Neural progenitor cell (in vitro differentiated cells): ENCODE measurements at regions not wholly inside any gene's neighbourhood (a gene's known extent, or its start where the extent isn't known, plus 50 kb on each side); places are given as distances from the start of the nearest gene placed in this dataset.

Experiments
- DNase-seq: peaks from one replicate; pipeline ENCODE4 v3.0.0-alpha.2; 2016; ENCODE audit warnings: low spot score
- H2AFZ ChIP-seq: fragments of 200-600 bp; sonication (generic); replicated peaks from 2 replicates; pipeline ENCODE4 v1.6.1; 2016; ENCODE audit warnings: antibody characterized with exemption
- H3F3A ChIP-seq: fragments of 200-600 bp; sonication (generic); 2 replicates; pipeline ENCODE4 v1.6.1; 2016; ENCODE audit warnings: antibody characterized with exemption, low read depth
- H3K27ac ChIP-seq: fragments of 200-600 bp; sonication (generic); 2 replicates; pipeline ENCODE4 v1.5.1; 2016; ENCODE audit warnings: mild to moderate bottlenecking
- H3K27me3 ChIP-seq: fragments of 200-600 bp; sonication (generic); 2 replicates; pipeline ENCODE4 v1.6.1; 2016; ENCODE audit warnings: mild to moderate bottlenecking, moderate library complexity
- H3K36me3 ChIP-seq: fragments of 200-600 bp; sonication (generic); 2 replicates; pipeline ENCODE4 v1.5.1; 2016
- H3K4me1 ChIP-seq: fragments of 200-600 bp; sonication (generic); 2 replicates; pipeline ENCODE4 v1.6.1; 2016; ENCODE audit warnings: mixed run types
- H3K4me2 ChIP-seq: fragments of 200-600 bp; sonication (generic); 2 replicates; pipeline ENCODE4 v1.6.1; 2016
- H3K4me3 ChIP-seq: fragments of 200-600 bp; sonication (generic); 2 replicates; pipeline ENCODE4 v1.5.1; 2016
- H3K79me2 ChIP-seq: fragments of 200-600 bp; sonication (generic); 2 replicates; pipeline ENCODE4 v1.6.1; 2016; ENCODE audit warnings: low read depth
- H3K9ac ChIP-seq: fragments of 200-600 bp; sonication (generic); 2 replicates; pipeline ENCODE4 v1.6.1; 2016
- H3K9me3 ChIP-seq: fragments of 200-600 bp; sonication (generic); 2 replicates; pipeline ENCODE4 v1.5.1; 2016; ENCODE audit warnings: low read depth
- H4K20me1 ChIP-seq: fragments of 200-600 bp; sonication (generic); 2 replicates; pipeline ENCODE4 v1.6.1; 2016; ENCODE audit warnings: low read depth
- H3K27ac Mint-ChIP-seq: 3 replicates; pipeline ENCODE4 v1.8.0; 2021; ENCODE audit warnings: mixed read lengths
- H3K27me3 Mint-ChIP-seq: 2 replicates; pipeline ENCODE4 v1.8.0; 2022; ENCODE audit warnings: low read depth, mild to moderate bottlenecking, inconsistent platforms, moderate library complexity, mixed read lengths; ENCODE audit not compliant: insufficient read depth
- H3K36me3 Mint-ChIP-seq: 3 replicates; pipeline ENCODE4 v1.8.0; 2021; ENCODE audit warnings: mixed read lengths
- H3K4me1 Mint-ChIP-seq: 3 replicates; pipeline ENCODE4 v1.8.0; 2021; ENCODE audit warnings: mixed read lengths
- H3K4me3 Mint-ChIP-seq: 3 replicates; pipeline ENCODE4 v1.8.0; 2021; ENCODE audit warnings: mild to moderate bottlenecking, moderate library complexity, mixed read lengths
- H3K9me3 Mint-ChIP-seq: 3 replicates; pipeline ENCODE4 v1.8.0; 2020; ENCODE audit warnings: mixed read lengths
- EZH2 ChIP-seq: fragments of 200-600 bp; sonication (generic); IDR thresholded peaks from 2 replicates; pipeline ENCODE4 v1.6.1; 2017; ENCODE audit warnings: antibody characterized with exemption, mild to moderate bottlenecking, moderate library complexity
- EZH2phosphoT487 ChIP-seq: fragments of 200-600 bp; sonication (generic); IDR thresholded peaks from 2 replicates; pipeline ENCODE4 v1.6.1; 2017; ENCODE audit warnings: antibody characterized with exemption
- TF ChIP-seq, protein P1 (sequence below): fragments of 200-600 bp; sonication (generic); IDR thresholded peaks from 2 replicates; pipeline ENCODE4 v1.5.1; 2017; ENCODE audit warnings: antibody characterized with exemption, mild to moderate bottlenecking

DNA sequence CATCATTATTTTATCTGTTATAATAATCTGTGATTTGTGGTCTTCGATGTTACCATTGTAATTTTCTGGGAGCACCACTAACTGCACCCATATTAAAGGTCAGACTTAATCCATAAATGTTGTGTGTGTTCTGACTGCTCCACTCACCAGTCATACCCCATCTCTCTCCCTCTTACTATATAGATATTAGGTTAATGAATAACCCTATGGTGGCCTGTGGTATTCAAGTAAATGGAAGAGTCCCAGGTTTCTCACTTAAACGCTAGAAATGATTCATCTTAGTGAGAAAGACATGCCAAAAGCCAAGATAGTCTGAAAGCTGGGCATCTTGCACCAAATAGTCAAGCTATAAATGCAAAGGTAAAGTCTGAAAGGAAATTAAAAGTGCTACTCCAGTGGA is 1358.5 kb downstream of the ROBO2 start:
- Histone ChIP-seq H3K4me3 (no peak overlapping the region), H3K27ac (no peak overlapping the region), H4K20me1 (no peaks in the 10 kb centered on the region), H3K9ac (no peak overlapping the region), H3K79me2 (no peaks in the 10 kb centered on the region), H3K27me3 (no peaks in the 10 kb centered on the region), H2AFZ (no peak overlapping the region), H3K4me2 (no peak overlapping the region), H3K9me3 (no peaks in the 10 kb centered on the region), H3K36me3 (no peaks in the 10 kb centered on the region), H3K4me1 (no peaks in the 10 kb centered on the region), H3F3A (no peaks in the 10 kb centered on the region)
- no peak for DNase-seq
- TF ChIP-seq EZH2 (no peak), EZH2phosphoT487 (no peak)
- TF ChIP-seq, protein P1, sequence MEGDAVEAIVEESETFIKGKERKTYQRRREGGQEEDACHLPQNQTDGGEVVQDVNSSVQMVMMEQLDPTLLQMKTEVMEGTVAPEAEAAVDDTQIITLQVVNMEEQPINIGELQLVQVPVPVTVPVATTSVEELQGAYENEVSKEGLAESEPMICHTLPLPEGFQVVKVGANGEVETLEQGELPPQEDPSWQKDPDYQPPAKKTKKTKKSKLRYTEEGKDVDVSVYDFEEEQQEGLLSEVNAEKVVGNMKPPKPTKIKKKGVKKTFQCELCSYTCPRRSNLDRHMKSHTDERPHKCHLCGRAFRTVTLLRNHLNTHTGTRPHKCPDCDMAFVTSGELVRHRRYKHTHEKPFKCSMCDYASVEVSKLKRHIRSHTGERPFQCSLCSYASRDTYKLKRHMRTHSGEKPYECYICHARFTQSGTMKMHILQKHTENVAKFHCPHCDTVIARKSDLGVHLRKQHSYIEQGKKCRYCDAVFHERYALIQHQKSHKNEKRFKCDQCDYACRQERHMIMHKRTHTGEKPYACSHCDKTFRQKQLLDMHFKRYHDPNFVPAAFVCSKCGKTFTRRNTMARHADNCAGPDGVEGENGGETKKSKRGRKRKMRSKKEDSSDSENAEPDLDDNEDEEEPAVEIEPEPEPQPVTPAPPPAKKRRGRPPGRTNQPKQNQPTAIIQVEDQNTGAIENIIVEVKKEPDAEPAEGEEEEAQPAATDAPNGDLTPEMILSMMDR = no peak
- Mint-ChIP-seq H3K4me1 (no peaks in the 10 kb centered on the region), H3K27me3 (no peaks in the 10 kb centered on the region), H3K27ac (no peak overlapping the region), H3K9me3 (no peaks in the 10 kb centered on the region), H3K36me3 (no peaks in the 10 kb centered on the region), H3K4me3 (no peak overlapping the region)

DNA sequence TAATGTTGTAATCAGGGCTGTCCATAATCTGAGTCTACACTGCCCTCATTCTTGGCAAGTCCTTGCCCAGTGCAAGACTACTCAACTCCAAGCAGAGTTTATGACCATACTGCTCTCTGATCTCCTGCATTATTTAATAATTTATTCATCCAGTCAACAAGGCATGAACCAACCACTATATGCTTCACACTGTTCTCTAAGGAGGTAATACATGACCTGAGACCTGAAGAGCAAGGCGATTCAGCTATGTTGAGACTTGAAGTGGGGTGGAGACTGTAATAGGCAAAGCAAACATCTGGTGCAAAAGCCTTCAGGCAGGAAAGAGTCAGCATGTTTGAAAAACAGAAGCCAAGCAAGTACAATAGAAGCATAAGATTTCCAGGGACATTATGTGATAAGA is 1362.8 kb downstream of the ROBO2 start:
- H3K27me3 Mint-ChIP-seq = no peaks in the 10 kb centered on the region
- Histone ChIP-seq H3K79me2 (no peaks in the 10 kb centered on the region), H3K9ac (no peak overlapping the region), H3K27ac (no peak overlapping the region), H3K4me2 (no peak overlapping the region), H3K4me1 (no peaks in the 10 kb centered on the region), H2AFZ (no peak overlapping the region), H3K9me3 (no peaks in the 10 kb centered on the region), H4K20me1 (no peaks in the 10 kb centered on the region), H3K4me3 (no peak overlapping the region), H3K36me3 (no peaks in the 10 kb centered on the region), H3K27me3 (no peaks in the 10 kb centered on the region), H3F3A (no peaks in the 10 kb centered on the region)
- H3K27ac Mint-ChIP-seq = no peak overlapping the region
- no peaks in the 10 kb centered on the region for H3K4me1 Mint-ChIP-seq
- H3K36me3 Mint-ChIP-seq = no peaks in the 10 kb centered on the region
- DNase-seq = no peak
- TF ChIP-seq, protein P1 = no peak
- no peak for TF ChIP-seq EZH2
- TF ChIP-seq EZH2phosphoT487 = no peak
- no peaks in the 10 kb centered on the region for H3K9me3 Mint-ChIP-seq
- no peak overlapping the region for H3K4me3 Mint-ChIP-seq

DNA sequence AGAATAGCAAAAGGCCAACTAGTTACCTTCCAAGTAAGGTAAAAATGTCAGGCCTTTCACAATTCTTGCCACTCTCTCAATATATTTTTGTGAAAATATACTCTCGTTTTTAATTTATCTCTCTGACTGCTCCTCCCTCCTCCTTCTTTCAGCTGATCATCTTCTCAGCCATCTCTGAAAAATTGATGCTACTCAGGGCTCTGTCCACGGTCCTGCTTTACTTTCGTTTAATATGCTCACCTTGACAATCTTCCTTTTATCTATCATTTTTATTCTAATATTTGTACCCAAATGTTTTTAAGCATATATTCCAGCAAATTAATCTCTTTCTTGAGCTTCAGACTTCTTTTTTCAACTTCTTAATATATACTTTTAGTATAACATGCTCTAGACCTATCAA is 1362.1 kb downstream of the ROBO1 start:
- DNase-seq = no peak
- H3F3A ChIP-seq = no peaks in the 10 kb centered on the region
- H3K27me3 Mint-ChIP-seq = no peaks in the 10 kb centered on the region
- H3K36me3 ChIP-seq = no peaks in the 10 kb centered on the region
- no peak overlapping the region for H3K9ac ChIP-seq
- no peaks in the 10 kb centered on the region for H3K9me3 ChIP-seq
- H3K4me1 Mint-ChIP-seq = no peaks in the 10 kb centered on the region
- TF ChIP-seq, protein P1 = no peak
- TF ChIP-seq EZH2 (no peak), EZH2phosphoT487 (no peak)
- no peak overlapping the region for H3K4me3 Mint-ChIP-seq
- no peaks in the 10 kb centered on the region for H3K79me2 ChIP-seq
- no peaks in the 10 kb centered on the region for H3K4me1 ChIP-seq
- no peaks in the 10 kb centered on the region for H4K20me1 ChIP-seq
- H3K36me3 Mint-ChIP-seq = no peaks in the 10 kb centered on the region
- H3K4me2 ChIP-seq = no peak overlapping the region
- no peak overlapping the region for H3K27ac Mint-ChIP-seq
- no peak overlapping the region for H2AFZ ChIP-seq
- H3K4me3 ChIP-seq = no peak overlapping the region
- no peaks in the 10 kb centered on the region for H3K27me3 ChIP-seq
- H3K27ac ChIP-seq = no peak overlapping the region
- H3K9me3 Mint-ChIP-seq = no peaks in the 10 kb centered on the region

DNA sequence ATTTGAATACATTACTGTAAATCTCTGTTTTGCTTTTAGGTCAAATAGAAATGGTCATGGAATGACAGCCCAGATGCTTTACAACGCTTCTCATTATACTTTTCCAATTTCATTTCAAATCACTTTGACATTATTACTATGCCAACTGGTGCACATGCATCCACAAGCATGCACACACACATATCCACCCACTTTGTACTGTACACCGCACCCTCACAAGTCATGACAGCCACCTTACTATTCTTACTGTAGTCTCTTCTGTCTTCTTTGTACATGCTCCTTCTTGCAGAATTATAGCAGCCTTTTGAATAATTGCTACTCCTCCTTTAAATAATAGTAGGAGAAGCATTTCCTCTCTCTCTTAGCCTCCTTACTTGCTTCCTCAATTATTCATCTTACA is 1361.4 kb downstream of the ROBO1 start:
- no peaks in the 10 kb centered on the region for H3K79me2 ChIP-seq
- no peaks in the 10 kb centered on the region for H3K9me3 ChIP-seq
- no peak overlapping the region for H3K4me2 ChIP-seq
- TF ChIP-seq EZH2 = no peak
- TF ChIP-seq EZH2phosphoT487 = no peak
- TF ChIP-seq, protein P1 = no peak
- no peaks in the 10 kb centered on the region for H3K4me1 ChIP-seq
- no peaks in the 10 kb centered on the region for H3K4me1 Mint-ChIP-seq
- H3K4me3 Mint-ChIP-seq = no peak overlapping the region
- H4K20me1 ChIP-seq = no peaks in the 10 kb centered on the region
- no peak for DNase-seq
- no peaks in the 10 kb centered on the region for H3K36me3 ChIP-seq
- H3K9ac ChIP-seq = no peak overlapping the region
- no peak overlapping the region for H3K27ac ChIP-seq
- no peaks in the 10 kb centered on the region for H3K36me3 Mint-ChIP-seq
- no peaks in the 10 kb centered on the region for H3K27me3 ChIP-seq
- no peaks in the 10 kb centered on the region for H3K27me3 Mint-ChIP-seq
- no peaks in the 10 kb centered on the region for H3K9me3 Mint-ChIP-seq
- H2AFZ ChIP-seq = no peak overlapping the region
- H3K27ac Mint-ChIP-seq = no peak overlapping the region
- H3F3A ChIP-seq = no peaks in the 10 kb centered on the region
- H3K4me3 ChIP-seq = no peak overlapping the region
